22Rv1 (cell line): ENCODE measurements at regions not wholly inside any gene's neighbourhood (a gene's known extent, or its start where the extent isn't known, plus 50 kb on each side); places are given as distances from the start of the nearest gene placed in this dataset.

Experiments used
- ZFX ChIP-seq: fragments of 450-650 bp; IDR thresholded peaks from 2 replicates; pipeline ENCODE4 v1.6.1; 2017; ENCODE audit warnings: antibody characterized with exemption, borderline replicate concordance
- TF ChIP-seq, protein P1 (sequence below): fragments of 450-650 bp; IDR thresholded peaks from 2 replicates; pipeline ENCODE4 v1.5.1; 2017; ENCODE audit warnings: mild to moderate bottlenecking

DNA sequence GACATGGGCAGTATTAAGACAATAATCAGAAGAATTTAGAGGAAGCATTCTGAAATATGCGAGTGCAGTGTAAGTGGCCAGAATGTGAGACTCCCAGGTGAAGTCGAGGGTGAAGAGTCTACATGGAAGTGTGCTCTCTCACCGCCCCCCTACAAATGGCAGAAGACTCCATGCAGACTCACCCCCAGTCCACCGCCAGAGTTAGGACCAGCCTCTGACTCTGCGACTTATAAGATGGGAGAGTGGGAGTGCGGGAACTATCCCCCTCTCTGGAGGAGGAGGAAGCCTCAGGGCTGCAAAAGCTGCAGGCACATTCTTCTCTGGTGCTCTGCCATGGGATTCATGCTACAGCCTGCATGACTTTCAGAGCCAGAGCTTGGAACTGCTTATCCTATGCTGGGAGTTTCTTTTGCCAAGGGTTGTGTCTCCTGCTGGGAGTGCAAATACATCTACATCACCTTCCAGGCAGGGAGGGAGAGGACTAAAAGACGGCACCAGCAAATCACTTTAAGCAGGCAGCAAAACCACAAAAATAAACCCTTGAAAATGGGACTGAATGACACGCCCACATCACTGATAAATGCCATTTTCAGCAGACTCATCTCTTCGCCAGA, 206.7 kb upstream of the SULF2 start:
- TF ChIP-seq, protein P1, sequence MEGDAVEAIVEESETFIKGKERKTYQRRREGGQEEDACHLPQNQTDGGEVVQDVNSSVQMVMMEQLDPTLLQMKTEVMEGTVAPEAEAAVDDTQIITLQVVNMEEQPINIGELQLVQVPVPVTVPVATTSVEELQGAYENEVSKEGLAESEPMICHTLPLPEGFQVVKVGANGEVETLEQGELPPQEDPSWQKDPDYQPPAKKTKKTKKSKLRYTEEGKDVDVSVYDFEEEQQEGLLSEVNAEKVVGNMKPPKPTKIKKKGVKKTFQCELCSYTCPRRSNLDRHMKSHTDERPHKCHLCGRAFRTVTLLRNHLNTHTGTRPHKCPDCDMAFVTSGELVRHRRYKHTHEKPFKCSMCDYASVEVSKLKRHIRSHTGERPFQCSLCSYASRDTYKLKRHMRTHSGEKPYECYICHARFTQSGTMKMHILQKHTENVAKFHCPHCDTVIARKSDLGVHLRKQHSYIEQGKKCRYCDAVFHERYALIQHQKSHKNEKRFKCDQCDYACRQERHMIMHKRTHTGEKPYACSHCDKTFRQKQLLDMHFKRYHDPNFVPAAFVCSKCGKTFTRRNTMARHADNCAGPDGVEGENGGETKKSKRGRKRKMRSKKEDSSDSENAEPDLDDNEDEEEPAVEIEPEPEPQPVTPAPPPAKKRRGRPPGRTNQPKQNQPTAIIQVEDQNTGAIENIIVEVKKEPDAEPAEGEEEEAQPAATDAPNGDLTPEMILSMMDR = no peak
- TF ChIP-seq ZFX = no peak
